ENCODE measurements at regions not wholly inside any gene's neighbourhood (a gene's known extent, or its start where the extent isn't known, plus 50 kb on each side); places are given as distances from the start of the nearest gene placed in this dataset.

DNA sequence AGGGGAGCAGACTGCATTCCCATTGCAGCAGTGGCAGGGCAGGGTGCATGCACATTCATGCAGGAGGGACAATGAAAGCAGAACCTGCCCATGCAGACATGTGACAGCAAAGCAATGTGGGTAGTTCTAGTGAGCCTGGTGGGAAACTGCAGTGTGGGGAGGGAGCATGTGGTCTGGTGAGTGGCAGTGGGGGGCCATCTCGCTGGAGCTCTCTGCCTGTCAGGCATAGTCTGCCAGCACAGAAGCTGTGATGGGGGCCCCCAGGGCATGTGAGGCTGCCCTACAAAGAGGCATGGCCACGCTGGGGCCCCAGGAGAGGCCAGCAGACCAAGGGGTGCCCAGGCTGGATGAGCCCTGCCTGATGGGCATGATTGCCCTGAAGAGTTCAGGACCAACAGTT lies 579.7 kb downstream of the PTPRC start:
- in situ Hi-C loops (cut with HindIII; ENCODE audit: low pct_unique_long_range_greater_than_20kb, low sequenced_read_pairs) = no loop called here

DNA sequence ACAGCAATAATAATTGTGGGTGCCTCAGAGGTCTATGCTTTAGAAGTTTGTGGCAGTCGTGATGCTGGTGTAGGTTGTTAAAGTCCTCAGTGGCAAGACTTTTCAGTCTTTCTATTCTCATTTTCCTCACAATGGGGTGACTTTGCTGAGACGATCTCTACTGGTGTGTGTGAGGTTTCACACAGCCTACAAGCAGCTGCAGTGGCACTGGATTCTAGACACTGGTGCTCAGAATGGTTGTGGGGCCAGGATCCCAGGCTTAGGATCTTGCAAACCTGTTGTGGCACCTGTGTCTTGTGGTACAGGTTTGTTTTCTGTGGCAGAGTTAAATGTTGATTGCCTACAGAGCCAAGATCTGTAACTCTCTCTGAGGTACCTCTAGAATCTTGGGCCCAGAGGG lies 581.2 kb downstream of the PTPRC start:
- no peaks in the 10 kb centered on the region for H3K4me1 ChIP-seq (ENCODE audit: control insufficient read depth, insufficient read depth, low read length)
- no peak overlapping the region for H3K27ac ChIP-seq (ENCODE audit: low read length)
- no peak overlapping the region for H3K4me3 ChIP-seq (ENCODE audit: low read depth in 2 of 2, low read length in 2 of 2)
- in situ Hi-C loops (cut with HindIII; ENCODE audit: low pct_unique_long_range_greater_than_20kb, low sequenced_read_pairs) (no loop called here), intact Hi-C loops (cut with micrococcal nuclease; ENCODE audit: unreplicated experiment) (no loop called here)
- H3K36me3 ChIP-seq (ENCODE audit: control insufficient read depth, insufficient read depth, low read length) = no peaks in the 10 kb centered on the region
- no peak for ATAC-seq
- H3K27me3 ChIP-seq (ENCODE audit: control insufficient read depth, insufficient read depth, low read length) = no peaks in the 10 kb centered on the region
- ChIA-PET POLR2A (no interaction called here), CTCF (no interaction called here)
- no TSS peak for BruUV-seq (replicated peaks)
- DNase-seq (ENCODE audit: low read depth, low spot score) = no peak
- H3K9me3 ChIP-seq (ENCODE audit: control insufficient read depth, insufficient read depth, low read depth, low read length) = no peaks in the 10 kb centered on the region
- no peak for TF ChIP-seq TCF7L2 (IDR thresholded peaks at IDR 0.05; ENCODE audit: low read depth, low read length)
- TF ChIP-seq SIN3A (IDR thresholded peaks at IDR 0.05; ENCODE audit: borderline replicate concordance, insufficient read depth, low read depth, low read length) = no peak
- TF ChIP-seq POLR2AphosphoS5 (IDR thresholded peaks at IDR 0.05; ENCODE audit: low read depth, low read length) = no peak
- TF ChIP-seq, protein P1, sequence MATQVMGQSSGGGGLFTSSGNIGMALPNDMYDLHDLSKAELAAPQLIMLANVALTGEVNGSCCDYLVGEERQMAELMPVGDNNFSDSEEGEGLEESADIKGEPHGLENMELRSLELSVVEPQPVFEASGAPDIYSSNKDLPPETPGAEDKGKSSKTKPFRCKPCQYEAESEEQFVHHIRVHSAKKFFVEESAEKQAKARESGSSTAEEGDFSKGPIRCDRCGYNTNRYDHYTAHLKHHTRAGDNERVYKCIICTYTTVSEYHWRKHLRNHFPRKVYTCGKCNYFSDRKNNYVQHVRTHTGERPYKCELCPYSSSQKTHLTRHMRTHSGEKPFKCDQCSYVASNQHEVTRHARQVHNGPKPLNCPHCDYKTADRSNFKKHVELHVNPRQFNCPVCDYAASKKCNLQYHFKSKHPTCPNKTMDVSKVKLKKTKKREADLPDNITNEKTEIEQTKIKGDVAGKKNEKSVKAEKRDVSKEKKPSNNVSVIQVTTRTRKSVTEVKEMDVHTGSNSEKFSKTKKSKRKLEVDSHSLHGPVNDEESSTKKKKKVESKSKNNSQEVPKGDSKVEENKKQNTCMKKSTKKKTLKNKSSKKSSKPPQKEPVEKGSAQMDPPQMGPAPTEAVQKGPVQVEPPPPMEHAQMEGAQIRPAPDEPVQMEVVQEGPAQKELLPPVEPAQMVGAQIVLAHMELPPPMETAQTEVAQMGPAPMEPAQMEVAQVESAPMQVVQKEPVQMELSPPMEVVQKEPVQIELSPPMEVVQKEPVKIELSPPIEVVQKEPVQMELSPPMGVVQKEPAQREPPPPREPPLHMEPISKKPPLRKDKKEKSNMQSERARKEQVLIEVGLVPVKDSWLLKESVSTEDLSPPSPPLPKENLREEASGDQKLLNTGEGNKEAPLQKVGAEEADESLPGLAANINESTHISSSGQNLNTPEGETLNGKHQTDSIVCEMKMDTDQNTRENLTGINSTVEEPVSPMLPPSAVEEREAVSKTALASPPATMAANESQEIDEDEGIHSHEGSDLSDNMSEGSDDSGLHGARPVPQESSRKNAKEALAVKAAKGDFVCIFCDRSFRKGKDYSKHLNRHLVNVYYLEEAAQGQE (IDR thresholded peaks at IDR 0.05; ENCODE audit: insufficient read depth in 1 of 2, low read depth in 2 of 2, low read length in 1 of 2) = no peak
- TF ChIP-seq, protein P2, sequence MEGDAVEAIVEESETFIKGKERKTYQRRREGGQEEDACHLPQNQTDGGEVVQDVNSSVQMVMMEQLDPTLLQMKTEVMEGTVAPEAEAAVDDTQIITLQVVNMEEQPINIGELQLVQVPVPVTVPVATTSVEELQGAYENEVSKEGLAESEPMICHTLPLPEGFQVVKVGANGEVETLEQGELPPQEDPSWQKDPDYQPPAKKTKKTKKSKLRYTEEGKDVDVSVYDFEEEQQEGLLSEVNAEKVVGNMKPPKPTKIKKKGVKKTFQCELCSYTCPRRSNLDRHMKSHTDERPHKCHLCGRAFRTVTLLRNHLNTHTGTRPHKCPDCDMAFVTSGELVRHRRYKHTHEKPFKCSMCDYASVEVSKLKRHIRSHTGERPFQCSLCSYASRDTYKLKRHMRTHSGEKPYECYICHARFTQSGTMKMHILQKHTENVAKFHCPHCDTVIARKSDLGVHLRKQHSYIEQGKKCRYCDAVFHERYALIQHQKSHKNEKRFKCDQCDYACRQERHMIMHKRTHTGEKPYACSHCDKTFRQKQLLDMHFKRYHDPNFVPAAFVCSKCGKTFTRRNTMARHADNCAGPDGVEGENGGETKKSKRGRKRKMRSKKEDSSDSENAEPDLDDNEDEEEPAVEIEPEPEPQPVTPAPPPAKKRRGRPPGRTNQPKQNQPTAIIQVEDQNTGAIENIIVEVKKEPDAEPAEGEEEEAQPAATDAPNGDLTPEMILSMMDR (IDR thresholded peaks at IDR 0.05) = no peak

More for the DNA sequence above, 579.7 kb downstream of the PTPRC start:
- DNase-seq (ENCODE audit: low read depth, low spot score) = no peak
- intact Hi-C loops (cut with micrococcal nuclease; ENCODE audit: unreplicated experiment) = no loop called here
- no peaks in the 10 kb centered on the region for H3K4me1 ChIP-seq (ENCODE audit: control insufficient read depth, insufficient read depth, low read length)
- ChIA-PET CTCF (no interaction called here), POLR2A (no interaction called here)
- no peaks in the 10 kb centered on the region for H3K36me3 ChIP-seq (ENCODE audit: control insufficient read depth, insufficient read depth, low read length)
- H3K27ac ChIP-seq (ENCODE audit: low read length) = no peak overlapping the region
- no peak overlapping the region for H3K4me3 ChIP-seq (ENCODE audit: low read depth in 2 of 2, low read length in 2 of 2)
- no peaks in the 10 kb centered on the region for H3K27me3 ChIP-seq (ENCODE audit: control insufficient read depth, insufficient read depth, low read length)
- TF ChIP-seq POLR2AphosphoS5 (IDR thresholded peaks at IDR 0.05; ENCODE audit: low read depth, low read length) (no peak), SIN3A (IDR thresholded peaks at IDR 0.05; ENCODE audit: borderline replicate concordance, insufficient read depth, low read depth, low read length) (no peak), TCF7L2 (IDR thresholded peaks at IDR 0.05; ENCODE audit: low read depth, low read length) (no peak)
- TF ChIP-seq, protein P2 (IDR thresholded peaks at IDR 0.05) = no peak
- TF ChIP-seq, protein P1 (IDR thresholded peaks at IDR 0.05; ENCODE audit: insufficient read depth in 1 of 2, low read depth in 2 of 2, low read length in 1 of 2) = no peak
- BruUV-seq (replicated peaks) = no TSS peak
- no peak for ATAC-seq
- no peaks in the 10 kb centered on the region for H3K9me3 ChIP-seq (ENCODE audit: control insufficient read depth, insufficient read depth, low read depth, low read length)
